DMS153 treated with DMSO at 0.1 percent for 48 hours (cell line): ENCODE measurements at regions not wholly inside any gene's neighbourhood (a gene's known extent, or its start where the extent isn't known, plus 50 kb on each side); places are given as distances from the start of the nearest gene placed in this dataset.

Experiments
- DNase-seq: peaks from one replicate; lab custom pipeline; 2025; ENCODE audit not compliant: unreplicated experiment; lab: John Stamatoyannopoulos, UW

DNA sequence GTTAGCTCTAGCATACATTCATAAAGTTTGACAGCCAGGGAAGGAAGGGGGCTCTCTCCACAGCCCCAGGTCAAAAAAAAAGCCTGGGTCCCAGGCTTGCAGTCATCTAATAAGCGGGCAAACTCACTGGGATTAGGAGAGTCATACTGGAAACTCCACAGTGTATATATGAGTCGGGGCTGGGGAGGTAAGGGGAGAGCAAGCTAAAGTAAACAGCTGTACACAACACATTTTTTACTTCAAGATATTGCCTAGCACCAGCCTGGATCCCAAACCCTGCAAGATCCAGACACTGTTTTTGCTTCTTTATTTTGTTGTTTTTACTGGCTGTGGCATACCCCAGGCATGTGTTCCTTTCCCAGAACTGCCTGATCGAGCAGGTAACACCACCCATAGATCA is 291.3 kb upstream of the TANK start:
- no peak for DNase-seq

DNA sequence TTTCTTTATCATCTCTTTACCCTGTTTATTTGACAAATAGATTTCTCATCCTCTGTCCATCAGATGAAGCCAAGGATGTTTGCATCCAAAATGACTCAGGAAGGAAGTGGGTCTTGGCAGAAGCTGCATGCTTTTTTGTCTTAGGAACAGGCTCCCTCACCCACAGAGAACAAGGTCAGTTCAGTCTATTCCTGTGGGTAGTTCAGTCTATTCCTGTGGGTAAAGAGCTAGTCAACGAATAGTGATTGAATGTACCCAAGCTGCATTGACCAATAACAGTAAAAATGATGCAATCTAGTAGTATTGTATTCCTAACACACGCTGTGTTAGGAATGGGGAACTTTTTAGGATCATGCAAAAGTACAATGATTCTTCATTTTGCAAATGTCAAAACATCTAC is 290.8 kb upstream of the TANK start:
- DNase-seq: no peak

DNA sequence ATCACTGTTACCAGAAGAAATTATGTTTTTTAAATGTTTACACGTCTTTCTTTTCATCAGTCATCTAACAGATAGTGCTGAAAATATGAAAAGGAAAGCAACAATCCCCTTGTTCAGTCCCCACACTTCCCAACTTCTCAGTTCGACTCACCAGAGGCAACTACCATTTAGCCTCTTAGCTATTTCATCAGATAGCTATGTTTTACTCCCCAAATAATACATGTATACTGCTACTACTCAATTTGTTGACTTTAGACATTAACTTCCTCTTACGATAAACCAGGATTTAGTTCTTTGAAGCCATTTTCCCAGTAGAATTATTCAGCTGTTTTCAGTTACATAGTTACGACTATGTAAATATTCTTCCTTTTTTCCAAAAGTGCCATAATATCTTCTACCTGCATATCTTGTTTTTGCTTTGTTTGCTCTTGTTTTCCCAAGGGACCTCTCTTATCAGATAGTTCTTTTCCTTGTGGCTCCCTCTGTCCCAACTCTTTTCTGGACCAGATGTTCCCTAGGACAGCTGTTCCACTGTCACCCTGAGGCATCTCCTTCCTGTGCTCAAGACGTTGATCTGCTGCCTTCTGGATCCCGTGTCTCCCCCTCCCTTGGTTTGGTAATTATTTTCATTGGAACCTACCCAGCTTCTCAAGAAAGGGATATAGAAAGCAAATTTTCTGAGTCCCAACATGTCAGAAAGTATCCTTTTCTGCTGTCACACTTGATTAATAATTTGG is 289.3 kb upstream of the TANK start:
- DNase-seq: no peak

DNA sequence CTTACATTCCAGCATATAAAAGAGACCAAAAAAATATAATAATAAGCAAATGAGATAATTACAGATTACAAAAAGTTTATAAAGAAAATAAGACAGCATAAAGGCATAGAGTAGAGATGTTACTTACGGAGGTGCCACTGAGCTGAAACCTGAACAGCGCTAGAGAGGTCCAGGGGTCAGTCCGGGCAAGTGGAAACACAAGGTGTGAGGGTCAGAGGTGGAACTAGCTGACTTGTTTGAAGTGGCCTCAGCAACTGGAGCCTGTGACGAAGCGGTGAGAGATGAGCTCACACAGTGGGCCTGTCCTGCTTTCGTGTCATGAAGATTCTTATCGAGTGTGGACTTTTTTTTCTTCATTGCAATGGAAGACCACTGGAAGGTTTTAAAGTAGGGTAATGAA is 288.3 kb upstream of the TANK start:
- no peak for DNase-seq

DNA sequence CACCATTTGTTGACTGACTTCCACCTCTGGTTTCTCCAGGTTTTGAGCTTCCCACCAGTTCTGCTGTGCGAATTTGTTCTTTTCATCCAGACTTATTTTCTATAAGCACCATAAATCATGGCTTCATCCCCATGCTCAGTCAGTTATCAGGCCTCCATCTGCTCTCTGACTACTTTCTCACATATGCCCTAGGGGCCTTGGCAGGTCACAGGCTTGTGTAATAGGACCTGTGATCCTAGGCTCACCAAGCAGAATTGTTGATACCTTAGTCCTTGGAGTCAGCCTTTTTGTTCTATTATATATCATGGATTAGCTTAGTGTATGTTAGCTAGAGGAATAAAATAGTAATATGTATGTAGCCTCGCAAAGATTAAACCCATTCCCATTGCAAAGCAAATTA is 284.2 kb upstream of the TANK start:
- no peak for DNase-seq

DNA sequence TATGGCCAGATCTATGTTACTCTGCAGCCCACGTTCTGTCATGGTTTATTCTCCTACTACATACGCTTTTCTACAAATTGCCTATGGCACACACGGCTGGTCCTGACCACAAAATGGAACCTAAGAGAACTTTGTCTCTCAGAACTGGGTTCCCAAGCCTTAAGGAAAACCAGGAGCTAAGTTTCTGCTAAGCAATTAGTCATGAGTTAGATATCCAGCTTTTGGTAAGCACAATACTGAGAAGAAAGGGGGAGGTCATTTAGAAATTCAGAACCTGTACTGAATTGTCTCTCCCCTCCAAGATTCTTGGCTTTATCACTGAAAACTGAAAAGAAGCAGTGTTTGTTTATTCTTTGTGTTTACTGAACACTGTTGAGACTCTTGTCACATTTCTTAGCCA is 283.5 kb upstream of the TANK start:
- no peak for DNase-seq

DNA sequence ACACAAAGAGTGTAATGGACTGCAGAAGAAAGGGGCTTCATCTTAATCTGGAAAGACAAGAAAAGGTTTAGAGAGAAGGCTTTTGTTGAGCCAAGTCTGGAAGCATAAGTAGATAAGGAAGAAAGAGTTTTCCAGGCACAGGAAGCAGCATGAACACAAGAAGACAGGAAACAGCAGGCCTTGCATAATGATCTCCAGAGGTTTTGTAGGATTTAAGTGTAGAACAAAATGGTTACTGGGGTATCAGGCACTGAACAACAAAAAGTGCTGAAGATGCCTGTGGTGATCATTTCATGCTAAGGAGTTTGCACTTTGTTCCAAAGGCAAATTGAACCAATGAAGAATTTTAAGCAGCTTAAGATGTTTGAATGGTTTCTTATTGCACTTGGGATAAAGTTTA is 281.6 kb upstream of the TANK start:
- no peak for DNase-seq

DNA sequence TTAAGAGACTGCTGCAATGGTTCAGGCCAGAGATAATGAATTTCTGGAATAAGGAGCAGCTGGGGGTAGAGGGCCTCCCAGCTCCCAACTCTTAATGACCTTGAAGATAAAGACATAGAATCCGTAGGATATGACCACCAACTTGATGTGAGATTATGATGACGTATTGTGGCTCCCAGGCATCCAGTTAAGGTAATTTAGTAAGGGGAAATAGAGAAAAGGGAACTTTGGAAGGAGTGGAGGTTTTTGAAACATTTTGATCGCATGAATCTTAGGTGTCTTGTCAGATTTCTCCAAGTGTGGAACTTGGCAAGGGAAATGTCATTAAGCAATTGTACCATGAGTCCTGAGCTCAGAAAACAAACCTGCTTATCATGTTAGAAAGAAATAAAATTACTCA is 277.3 kb upstream of the TANK start:
- no peak for DNase-seq

DNA sequence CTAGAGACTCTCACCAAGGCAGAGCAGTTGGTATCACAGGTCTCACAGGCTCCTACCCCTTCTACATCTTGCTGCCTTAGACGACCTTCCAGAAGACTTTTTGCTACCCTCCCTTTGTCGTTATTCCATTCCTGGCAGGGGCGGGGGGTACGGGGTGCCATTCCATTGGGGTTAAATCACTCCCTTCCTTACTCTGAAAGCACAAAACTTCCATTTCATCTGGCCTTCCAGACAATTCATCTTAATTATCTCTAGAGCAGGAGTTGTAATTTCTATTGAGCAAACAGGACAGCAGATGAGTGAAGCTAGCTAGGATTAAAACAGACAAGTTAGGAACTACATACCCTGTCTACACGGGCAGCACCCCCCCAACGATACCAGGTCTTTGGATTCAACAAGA is 276.2 kb upstream of the TANK start:
- DNase-seq: no peak

DNA sequence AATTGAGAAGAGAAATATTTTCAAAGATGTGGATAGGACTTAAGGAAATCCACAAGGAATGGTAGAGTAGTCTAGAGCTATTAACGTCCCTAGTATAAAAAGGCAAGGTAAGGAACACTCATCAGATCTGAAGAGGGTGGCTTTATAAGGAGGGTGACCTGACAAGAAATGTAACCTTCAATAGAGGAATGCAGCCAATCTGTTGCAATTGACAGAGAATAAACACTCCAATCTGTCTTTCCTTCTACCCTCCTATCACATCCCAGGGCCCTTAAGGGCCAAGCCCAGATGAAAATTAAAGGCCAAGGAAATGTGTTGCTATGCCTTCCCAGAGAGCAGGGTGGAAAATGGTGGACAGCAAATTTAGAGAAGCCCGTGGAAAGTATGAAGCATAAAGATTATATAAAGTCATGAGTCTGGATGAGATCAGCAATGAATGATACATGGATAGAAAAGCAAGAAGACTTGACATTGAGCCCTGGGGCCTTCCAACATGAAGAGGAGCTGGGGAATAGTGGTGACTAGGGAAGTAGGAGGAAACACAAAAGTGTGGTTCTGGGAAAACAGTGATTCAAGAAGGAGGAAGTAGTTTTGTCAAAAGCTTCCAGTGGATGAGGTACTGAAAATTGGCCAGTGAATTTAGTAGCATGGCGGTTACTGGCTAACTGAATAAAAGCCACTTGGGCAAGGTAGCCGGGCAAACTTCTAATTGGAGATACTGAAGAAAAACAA is 270.6 kb upstream of the TANK start:
- DNase-seq: no peak

DNA sequence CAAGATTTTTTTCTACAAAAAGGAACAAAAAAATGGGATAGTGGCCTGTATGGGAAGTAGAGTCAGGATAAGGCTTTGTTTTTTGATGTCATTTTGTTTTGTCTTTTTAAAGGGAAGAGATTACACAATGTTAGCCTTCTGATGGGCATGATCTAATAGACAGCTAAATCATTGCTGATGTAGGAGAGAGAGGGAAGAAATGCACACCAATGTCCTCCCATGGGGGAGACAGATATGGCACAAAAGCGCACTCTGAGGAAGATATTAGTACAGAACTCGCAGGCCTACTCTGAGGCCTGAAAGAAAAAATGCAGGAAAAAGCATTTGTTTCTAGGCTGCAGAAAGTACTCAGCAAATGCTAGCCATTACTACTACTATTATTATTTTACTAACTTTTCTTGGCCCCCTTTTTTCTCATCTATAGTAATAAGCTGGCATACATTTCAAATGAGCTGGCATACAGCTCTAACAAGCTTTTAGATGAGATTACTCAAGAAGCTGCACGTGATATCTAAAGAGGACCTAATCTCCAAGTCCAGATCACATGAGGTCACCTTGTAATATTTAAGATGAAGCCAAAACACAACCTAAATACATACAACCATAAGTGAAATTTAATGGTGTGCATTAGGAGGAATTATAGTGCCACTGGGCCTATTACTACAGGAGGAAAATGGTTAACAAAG is 269.4 kb upstream of the TANK start:
- DNase-seq: no peak

DNA sequence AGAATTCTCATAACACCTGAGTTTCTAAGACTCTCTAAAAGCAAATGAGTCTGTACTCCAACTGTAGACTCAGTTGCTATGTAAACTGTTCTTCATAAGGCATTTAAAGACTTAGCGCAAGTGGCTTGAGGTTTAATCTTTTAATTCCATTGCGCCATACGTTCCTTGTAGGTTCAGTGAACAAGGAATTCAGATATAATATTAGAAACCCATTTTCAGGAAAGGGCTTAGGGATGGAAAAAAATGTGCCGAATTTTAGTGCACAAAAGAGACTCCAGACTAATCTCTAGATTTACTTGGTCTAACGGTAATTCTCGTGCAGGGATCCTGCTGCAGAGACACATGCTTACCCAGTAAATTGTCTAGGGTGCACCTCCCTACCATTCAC is 268.9 kb upstream of the TANK start:
- DNase-seq: no peak

DNA sequence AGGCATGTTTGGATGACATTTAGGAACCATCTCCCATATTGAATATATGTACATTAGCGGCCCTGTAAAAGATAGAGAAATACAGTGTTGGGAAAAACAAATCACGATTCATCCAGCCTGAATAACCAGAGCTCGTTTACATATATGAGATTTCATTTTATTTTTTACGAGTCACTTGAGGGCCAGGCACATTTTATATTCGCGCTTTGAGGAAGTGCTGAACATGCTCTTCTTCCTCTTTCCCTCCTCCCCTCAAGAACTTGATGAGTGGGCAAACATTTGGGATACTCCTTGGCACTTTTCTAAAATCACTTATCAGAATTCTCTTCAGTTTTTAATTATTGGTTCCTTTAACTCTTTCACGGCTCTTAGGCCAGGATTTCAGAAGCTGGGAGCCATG is 268.0 kb upstream of the TANK start:
- no peak for DNase-seq

DNA sequence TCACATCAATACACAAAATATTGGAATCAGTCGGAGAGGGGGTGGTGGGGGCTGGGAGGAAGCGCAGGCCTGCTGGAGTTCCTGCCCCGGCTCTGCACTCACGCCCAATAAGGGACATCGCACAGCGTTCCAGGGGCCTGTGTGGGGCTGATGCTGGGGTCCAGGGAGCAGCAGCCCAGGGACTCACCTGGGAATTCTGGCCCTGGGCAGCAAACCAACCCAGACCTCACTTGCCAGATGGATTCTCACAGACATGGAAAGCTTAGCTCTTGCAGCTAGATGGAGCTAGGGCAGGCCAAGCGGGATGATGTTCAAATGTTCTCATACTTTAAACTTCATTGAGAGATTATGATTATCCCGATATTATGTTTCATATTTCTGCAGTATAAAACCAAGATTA is 266.6 kb upstream of the TANK start:
- DNase-seq: no peak

DNA sequence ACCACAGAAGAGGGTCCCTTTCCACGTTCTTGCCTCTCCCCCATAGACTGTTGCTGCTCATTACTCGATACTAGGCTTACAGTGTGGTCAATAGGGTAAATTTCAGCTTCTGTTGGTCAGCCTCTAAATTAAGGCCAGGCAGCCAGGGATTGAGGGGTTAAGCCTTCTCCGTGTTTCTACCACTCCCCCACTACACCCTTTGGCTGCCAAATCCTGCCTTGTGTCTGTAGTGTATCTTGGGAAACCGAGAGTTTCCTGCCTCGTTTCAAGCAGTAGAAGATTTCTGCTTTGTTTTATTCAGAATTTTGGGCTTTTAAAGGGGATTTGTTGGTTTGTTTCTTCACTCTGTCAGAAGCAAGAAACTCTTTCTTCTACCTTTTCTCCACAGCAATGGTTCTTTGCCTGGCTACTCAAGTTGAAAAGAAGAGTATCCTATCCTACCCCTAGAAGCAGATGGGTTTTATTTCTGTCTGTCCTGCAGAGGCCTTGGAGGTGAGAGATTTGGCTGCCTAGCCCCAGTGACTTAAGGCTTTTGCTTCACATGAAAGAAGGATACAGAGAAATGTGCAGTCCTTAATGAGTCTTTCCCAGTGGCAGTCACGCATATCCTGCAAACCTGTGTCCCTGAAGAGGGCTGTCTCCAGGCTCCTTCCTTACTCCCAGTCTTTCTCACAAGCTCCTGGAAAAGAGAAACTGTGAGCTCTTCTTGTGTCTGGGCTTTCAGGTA is 261.5 kb upstream of the TANK start:
- no peak for DNase-seq

DNA sequence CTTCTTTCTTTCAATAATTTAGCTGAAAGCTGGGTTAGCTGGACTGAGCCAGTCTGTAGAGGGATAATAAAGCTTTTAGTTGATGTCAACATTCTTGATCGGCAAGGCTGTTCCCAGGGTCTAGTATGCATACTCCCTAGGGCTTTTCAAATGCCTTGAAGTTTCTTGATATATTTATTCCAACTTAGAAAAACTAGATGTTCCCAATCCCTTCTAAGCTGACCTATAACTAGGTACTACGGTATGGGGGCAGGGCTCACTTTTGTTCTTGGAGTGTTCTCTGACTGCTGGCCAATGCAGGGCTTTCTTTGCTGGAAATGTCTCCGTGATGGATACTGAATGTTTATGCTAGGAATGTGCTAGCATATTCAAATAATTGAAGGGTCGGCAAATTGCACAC is 258.6 kb upstream of the TANK start:
- no peak for DNase-seq

DNA sequence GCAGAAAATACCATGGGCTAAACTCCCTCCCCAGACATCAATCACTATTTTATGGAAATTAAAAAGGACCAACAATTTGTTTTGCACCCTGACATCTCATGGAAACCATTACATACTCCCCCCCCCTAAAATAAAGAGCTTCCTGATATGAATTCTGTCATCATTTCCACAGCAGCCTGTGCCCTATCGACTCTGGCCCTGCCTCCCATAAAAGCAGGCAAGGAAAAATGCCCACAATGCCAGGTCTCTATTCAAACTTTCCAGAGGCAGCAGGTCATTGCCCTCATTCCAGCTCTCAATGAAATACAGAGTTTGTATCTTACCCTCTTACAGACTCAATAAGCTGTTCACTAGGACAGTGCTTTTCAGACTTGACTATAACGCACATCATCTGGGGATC is 254.4 kb upstream of the TANK start:
- no peak for DNase-seq

DNA sequence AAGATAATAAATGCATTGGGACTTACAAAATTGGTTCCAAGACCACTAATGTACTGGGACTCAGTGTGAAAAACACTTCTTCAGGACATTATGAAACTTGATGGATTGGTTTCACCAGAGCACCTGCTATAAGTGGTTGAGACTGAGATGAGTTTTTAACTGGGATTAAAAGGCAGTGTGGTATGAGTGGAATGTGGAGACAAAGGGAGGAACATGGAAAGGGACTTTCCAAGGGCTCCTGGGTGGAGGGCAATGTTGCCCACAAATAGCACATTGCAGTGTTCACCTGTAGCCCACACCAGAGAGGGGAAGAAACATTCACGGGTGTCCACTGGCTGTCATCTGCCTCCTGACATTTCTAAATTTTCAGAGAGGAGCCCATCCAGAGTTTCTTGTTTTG is 253.3 kb upstream of the TANK start:
- DNase-seq: no peak

DNA sequence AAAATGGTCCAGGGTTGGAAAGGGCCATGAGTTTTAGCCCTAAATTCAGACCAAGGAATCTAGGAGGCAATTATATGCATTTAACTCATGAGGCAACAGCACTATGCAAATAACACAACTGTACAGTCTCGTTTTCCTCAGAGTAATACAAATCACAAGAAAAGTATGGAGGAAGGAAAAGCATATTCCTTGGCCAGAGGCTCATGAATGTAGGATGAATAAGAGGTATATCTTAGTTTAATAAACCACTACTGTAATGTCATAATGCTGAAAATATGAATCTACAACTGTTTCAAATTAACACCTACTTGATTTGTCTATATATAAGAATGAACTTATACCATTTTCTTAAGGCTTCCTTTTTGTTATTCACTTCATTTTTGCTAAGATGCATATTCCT is 252.5 kb upstream of the TANK start:
- DNase-seq: no peak

DNA sequence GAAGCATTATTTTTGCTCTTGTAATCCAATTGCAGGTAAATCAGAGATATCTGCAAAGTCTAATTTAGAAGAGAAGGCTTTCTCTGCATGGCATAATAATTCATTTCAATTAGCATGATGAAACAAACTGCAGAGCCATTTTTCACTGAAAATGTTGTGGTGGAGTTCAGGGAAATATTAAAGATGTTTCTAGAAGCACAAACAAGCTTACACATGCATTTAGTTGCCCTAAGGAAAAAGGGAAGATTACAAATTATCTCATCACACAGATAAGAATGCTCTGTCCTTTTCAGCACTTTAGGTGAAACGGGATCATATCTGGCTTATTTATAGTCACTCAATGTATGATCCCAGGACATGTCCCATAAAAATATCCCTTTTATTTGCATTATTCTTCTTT is 252.1 kb upstream of the TANK start:
- no peak for DNase-seq

DNA sequence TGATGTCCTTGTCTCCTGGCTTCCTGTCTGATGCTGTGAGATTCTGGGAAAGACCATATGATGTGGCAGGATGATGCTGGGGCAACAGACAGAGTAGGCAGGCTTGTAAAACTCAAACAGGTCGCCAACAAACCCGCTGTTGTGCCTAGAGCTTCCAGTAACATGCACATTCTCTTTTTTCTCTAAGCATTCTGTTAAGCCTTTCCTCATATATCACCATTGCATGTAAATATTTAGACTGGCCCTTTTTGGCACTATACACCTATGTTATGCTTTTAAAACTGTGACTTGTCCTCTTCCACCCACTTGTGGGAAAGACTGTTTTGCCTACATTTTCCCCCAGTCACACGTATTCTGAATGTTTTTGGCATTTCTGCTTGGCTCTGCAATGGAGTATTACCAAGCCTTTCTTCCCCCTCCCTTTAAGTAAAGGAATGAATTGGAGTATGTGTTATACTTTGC is 250.4 kb upstream of the TANK start:
- DNase-seq: no peak

DNA sequence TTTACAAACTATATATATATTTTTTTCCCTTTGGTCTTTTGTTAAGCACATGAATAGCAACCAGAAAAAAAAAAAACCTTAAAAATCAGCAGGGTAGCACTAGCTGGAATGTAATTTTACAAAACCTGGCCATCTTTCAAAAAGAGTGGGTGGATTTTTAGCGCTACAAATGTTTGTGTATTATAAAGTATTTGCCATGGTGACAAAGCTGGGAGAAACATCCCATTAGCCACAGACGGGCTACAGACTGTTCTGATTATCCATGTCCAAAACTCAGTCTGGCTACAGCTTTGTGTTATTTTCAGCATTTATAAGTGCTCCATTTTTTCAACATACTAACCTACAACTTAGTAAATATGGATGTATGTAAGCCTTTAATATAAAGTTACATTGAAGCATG is 249.5 kb upstream of the TANK start:
- DNase-seq: no peak
